ENCODE measurements at regions not wholly inside any gene's neighbourhood (a gene's known extent, or its start where the extent isn't known, plus 50 kb on each side); places are given as distances from the start of the nearest gene placed in this dataset.

GRCh38 chr2:125274718-125275117 is 1249.6 kb downstream of the CNTNAP5 start:
- DNase-seq (ENCODE audit: low read depth) = no peak
- TF ChIP-seq, protein P1, sequence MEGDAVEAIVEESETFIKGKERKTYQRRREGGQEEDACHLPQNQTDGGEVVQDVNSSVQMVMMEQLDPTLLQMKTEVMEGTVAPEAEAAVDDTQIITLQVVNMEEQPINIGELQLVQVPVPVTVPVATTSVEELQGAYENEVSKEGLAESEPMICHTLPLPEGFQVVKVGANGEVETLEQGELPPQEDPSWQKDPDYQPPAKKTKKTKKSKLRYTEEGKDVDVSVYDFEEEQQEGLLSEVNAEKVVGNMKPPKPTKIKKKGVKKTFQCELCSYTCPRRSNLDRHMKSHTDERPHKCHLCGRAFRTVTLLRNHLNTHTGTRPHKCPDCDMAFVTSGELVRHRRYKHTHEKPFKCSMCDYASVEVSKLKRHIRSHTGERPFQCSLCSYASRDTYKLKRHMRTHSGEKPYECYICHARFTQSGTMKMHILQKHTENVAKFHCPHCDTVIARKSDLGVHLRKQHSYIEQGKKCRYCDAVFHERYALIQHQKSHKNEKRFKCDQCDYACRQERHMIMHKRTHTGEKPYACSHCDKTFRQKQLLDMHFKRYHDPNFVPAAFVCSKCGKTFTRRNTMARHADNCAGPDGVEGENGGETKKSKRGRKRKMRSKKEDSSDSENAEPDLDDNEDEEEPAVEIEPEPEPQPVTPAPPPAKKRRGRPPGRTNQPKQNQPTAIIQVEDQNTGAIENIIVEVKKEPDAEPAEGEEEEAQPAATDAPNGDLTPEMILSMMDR (IDR thresholded peaks at IDR 0.05; ENCODE audit: insufficient read depth, low read depth, low read length, missing control alignments) = no peak
- H3K4me3 ChIP-seq (ENCODE audit: low read depth, low read length) = no peak overlapping the region

DNA sequence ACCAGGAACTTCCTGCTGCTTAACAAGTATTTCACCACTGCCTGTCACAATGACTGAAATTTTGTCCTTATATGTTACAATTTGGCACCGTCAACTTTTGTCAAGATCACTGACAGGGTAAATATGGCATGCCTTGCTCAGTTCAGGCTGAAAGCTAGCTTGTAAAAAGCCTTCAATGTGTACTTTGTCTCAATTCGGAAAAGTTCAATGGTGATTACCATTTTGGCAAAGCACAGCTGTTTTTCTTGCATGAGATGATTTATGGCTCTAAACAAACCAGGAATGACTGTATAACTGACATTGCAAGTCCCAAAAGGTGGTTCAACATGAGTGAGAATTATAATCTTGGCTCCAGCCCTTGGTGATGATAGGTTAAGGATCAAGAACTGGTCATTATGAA is 1255.2 kb downstream of the CNTNAP5 start:
- DNase-seq (ENCODE audit: low read depth) = no peak
- H3K4me3 ChIP-seq (ENCODE audit: low read depth, low read length) = no peak overlapping the region
- TF ChIP-seq, protein P1 (IDR thresholded peaks at IDR 0.05; ENCODE audit: insufficient read depth, low read depth, low read length, missing control alignments) = no peak

GRCh38 chr2:125281242-125281641 is 1256.2 kb downstream of the CNTNAP5 start:
- TF ChIP-seq, protein P1 (IDR thresholded peaks at IDR 0.05; ENCODE audit: insufficient read depth, low read depth, low read length, missing control alignments) = no peak
- no peak for DNase-seq (ENCODE audit: low read depth)
- H3K4me3 ChIP-seq (ENCODE audit: low read depth, low read length) = no peak overlapping the region

GRCh38 chr2:125296742-125297141 is 1271.7 kb downstream of the CNTNAP5 start:
- no peak for DNase-seq (ENCODE audit: low read depth)
- TF ChIP-seq, protein P1 (IDR thresholded peaks at IDR 0.05; ENCODE audit: insufficient read depth, low read depth, low read length, missing control alignments) = peak; percentile 1
- H3K4me3 ChIP-seq (ENCODE audit: low read depth, low read length) = no peak overlapping the region

DNA sequence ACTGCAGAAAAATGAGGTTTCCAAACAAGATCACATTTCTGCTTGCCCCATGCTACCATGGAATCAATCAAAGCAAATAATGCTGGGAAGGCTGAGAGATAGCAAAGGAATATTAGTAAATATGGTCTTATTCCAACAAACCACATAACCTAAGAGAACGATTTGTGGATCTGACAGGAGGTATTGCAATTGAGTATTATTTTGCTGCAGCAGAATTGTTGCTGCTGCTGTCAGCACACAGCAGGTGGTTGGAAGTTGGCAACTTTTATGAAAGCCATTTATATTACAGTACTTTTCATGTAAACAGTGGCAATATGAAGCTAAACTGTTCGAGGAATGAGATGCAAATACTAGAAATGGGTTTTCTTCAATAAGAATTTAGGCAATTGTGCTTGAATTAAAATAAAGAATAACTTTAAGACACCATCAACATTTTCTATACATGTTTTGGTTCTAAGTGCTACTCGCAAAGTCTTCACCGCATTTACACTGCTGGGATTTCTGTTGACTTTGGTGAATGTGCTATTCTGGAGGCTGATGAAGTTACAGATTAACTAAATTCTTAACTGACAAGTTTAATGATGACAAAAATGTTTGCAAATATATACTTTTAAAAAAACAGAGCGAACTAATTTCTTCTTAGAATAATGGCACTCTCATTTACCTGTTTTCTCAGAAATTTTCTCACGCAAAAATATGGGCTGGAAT is 1285.7 kb downstream of the CNTNAP5 start:
- TF ChIP-seq, protein P1 (IDR thresholded peaks at IDR 0.05; ENCODE audit: insufficient read depth, low read depth, low read length, missing control alignments) = no peak
- DNase-seq (ENCODE audit: low read depth) = no peak
- no peak overlapping the region for H3K4me3 ChIP-seq (ENCODE audit: low read depth, low read length)

- H3K4me3 ChIP-seq (ENCODE audit: low read depth, low read length) = no peak overlapping the region
- DNase-seq (ENCODE audit: low read depth) = no peak
- TF ChIP-seq, protein P1 (IDR thresholded peaks at IDR 0.05; ENCODE audit: insufficient read depth, low read depth, low read length, missing control alignments) = no peak
These were observed 1287.3 kb downstream of the CNTNAP5 start for GRCh38 chr2:125312342-125312741.

DNA sequence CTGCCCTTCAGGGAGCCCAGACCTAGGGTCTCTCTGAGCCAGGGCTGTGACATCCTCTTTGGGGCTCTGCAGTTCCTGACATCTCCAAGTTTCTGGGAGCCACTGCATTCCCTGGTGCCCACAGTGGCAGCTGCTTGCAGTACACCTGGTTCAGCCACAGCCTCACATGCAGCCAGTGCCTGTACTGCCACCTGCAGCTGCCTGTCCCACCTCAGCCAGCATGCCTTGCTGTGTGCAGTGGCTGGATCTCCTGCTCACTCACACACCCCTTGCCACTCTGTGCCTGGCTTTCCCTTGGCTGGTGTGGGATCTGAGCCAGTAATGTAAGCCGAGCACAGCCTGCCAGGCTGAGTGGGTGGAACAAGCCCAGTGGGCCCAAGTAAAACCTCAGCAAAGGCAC is 1288.7 kb downstream of the CNTNAP5 start:
- H3K4me3 ChIP-seq (ENCODE audit: low read depth, low read length) = no peak overlapping the region
- TF ChIP-seq, protein P1 (IDR thresholded peaks at IDR 0.05; ENCODE audit: insufficient read depth, low read depth, low read length, missing control alignments) = no peak
- DNase-seq (ENCODE audit: low read depth) = peak; percentile 23

Data from GM12865 (cell line).